Embryonic facial prominence (tissue), 1 donor: ENCODE measurements at regions not wholly inside any gene's neighbourhood (a gene's known extent, or its start where the extent isn't known, plus 50 kb on each side); places are given as distances from the start of the nearest gene placed in this dataset.
"Not testable (repeated sequence)": the region's sequence is repeated elsewhere in the genome, so short reads cannot be mapped to it uniquely, and the experiment has no call there.

Experiments
- DNase-seq: peaks from one replicate; pipeline ENCODE4 v3.0.0-alpha.2; 2016; ENCODE audit errors: extremely low spot score

DNA sequence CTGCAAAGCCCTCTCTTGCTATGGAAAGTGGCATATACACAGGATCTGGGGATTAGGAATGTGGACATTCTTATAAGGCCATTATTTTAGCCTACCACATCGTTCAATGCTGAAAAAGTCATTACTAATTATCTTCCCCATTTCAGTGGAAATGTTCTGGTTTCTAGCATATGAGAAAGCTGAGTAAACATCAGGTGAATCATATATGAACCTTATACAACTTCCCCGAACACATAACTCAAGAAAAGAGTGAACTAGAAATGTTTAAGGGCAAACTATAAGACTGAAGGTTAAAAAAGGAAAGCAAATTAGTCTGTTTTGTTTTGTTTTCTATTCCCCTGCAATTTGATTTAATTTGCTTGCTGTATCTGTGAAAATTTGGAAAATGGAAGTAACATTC lies 62.5 kb upstream of the SEC22B start:
- not testable (repeated sequence) for DNase-seq

GRCh38 chr1:120233661-120234018 lies 57.3 kb upstream of the SEC22B start:
- DNase-seq: not testable (repeated sequence)

DNA sequence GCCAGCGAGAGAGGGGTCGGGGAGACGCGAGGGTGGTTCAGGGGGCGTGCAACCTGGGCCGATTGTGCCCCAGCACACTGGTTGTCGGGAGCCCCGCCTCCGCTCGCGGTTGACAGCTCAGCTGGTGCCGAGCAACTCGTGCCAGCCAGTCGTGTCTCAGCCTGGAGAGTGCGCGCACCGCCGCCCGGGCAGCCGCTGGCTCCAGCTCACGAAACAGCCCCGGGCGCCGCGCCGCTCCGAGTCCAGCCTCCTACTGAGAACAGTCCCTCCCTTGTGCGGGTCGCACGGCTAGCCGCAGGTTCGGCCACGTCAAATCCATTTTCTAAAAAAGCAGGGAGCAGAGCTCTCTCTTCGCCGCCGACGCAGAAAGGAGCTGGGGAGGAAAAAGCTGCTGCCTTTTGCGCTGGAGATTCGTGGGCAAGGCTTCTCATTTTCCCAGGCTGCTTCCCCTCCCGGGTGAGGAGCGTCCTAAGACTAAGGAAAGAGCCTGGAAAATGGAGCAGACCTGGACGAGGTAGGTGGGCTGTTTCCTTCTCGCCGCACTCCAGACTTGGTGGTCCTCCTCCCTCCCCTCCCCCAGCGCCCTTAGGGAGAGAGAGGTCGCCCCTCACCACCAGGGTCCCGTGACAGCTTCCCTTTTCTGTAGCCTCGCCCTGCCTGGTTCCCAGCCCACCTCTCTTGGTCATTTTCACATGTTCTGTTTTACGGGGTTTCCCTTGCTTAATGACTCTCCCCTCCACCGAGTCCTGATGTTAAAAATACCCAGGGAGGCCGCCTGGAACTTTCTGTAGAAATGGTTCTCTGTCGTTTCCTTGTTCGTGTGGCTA lies 56.7 kb upstream of the SEC22B start:
- not testable (repeated sequence) for DNase-seq

DNA sequence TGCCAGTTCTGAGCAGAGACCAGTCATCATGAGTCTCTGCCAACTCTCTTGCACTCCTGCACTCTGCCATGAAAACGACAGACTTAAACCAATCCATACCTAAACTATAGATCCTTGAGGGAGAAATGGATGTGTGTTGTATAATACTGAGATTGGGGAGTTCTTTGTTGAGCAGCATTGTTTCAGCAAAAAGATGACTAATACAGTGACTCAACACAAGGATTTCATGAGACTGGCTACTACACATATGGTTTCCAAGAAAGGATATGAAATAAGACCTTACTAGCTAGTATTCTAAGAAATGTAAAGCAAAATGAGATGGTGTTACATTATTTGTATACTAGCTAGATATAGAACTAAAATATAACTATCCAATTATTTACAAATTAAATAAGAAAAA lies 53.5 kb upstream of the SEC22B start:
- DNase-seq: not testable (repeated sequence)
